NCI-H2107 treated with DMSO at 0.1 percent for 48 hours (cell line): ENCODE measurements at regions not wholly inside any gene's neighbourhood (a gene's known extent, or its start where the extent isn't known, plus 50 kb on each side); places are given as distances from the start of the nearest gene placed in this dataset.
"Not testable (repeated sequence)": the region's sequence is repeated elsewhere in the genome, so short reads cannot be mapped to it uniquely, and the experiment has no call there.

Source experiments
- DNase-seq: peaks from one replicate; lab custom pipeline; 2025; ENCODE audit not compliant: unreplicated experiment; lab: John Stamatoyannopoulos, UW

- no peak for DNase-seq
Measured at GRCh38 chr4:149048451-149049143, 606.4 kb upstream of the NR3C2 start.

DNA sequence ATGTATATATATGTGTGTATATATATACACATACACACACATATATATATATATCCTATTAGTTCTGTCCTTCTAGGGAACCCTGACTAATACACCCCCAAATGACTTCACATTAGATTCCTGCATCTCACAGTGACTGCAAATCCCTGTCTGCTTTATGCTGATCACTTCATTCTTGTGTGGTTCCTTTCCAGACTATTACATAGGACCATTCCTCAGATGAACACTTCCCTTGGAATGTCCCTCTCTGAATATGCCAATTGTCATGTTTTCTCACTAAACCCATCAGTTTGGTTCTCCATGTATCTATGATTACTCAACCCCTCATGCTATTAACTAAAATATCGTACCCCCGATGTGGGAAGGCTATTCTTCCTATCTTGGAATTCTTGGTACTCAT is 605.2 kb upstream of the NR3C2 start:
- DNase-seq: no peak

GRCh38 chr4:149045731-149046130 is 603.5 kb upstream of the NR3C2 start:
- no peak for DNase-seq

DNA sequence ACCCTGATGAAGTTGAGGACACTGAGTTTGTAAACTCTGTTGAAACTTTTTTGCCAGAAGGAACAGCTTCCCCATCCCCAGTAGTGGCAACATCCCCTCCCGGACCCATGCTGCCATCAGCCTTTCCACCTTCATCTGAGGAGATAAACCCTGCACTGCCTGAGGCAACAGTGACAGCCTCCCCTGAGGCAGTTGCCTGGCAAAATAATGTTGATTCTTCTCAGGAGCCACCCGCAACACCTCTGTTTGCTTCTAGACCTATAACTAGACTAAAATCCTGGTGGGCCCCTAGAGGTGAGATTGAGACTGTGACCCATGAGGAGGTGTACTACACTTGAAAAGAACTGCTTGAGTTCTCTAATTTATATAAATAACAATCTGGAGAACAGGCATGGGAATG is 597.6 kb upstream of the NR3C2 start:
- not testable (repeated sequence) for DNase-seq

DNA sequence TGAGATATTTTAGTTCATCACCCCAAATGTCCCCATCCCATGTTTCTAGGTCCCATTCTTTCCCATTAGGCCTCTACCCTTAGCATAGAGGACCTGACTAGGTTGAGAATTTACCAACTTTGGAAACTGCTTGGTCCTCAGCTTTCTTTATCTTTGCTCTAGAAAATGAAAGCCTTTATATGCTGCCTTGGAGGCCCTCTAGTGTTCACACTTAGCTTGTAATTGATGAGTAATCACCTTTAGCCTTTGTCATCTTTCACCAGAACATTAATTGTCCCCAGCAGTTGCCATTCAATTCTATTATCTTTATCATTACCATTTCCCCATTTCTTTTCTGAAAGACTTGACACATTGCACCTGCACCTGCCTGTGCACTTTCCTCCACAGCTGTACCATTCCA is 589.2 kb upstream of the NR3C2 start:
- DNase-seq: no peak

DNA sequence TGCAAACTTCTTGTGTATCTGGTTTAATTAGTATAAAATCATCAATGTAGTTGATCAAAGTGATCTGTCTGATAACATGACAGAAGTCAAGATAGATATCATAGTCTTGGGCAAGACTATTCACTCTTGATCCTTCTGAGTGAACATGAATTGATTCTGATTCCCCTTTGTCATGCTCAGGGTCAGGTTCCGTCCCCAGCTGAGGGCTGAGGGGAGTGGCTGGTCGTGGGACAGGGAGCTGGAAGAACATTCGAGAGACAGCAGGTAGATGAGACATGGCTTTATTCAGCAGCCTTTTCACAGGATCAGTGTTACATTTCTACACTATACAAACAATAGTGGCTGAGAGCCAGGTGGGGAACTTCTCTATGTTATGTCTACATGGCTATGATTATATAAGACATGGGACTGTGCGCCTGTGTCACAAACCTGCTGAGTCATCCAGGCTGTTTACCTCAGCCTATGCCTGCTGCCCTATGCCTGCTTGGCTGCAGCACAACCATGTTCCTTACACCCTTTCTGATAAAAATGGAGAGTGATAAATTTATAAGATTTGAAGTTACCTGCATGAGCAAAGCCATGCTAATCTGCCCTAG is 586.9 kb upstream of the NR3C2 start:
- no peak for DNase-seq

DNA sequence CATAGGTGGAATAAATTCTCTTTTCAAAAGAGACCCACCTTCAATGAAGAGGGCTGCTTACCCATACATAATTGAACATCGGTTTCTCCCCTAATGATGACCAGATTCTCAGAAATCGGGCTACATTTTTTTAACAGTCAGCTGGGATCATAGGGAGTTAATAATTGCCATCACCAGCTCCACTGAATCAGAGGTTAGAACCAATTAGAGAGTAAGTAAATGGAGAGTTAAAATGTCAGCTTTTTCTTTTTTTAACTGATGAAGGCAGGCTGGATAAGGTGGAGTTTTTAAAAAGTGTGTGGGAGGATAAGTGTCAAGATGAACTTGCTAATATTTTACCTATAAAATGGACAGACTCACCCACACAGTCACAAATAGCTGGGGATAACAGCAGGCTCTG is 584.5 kb upstream of the NR3C2 start:
- no peak for DNase-seq

DNA sequence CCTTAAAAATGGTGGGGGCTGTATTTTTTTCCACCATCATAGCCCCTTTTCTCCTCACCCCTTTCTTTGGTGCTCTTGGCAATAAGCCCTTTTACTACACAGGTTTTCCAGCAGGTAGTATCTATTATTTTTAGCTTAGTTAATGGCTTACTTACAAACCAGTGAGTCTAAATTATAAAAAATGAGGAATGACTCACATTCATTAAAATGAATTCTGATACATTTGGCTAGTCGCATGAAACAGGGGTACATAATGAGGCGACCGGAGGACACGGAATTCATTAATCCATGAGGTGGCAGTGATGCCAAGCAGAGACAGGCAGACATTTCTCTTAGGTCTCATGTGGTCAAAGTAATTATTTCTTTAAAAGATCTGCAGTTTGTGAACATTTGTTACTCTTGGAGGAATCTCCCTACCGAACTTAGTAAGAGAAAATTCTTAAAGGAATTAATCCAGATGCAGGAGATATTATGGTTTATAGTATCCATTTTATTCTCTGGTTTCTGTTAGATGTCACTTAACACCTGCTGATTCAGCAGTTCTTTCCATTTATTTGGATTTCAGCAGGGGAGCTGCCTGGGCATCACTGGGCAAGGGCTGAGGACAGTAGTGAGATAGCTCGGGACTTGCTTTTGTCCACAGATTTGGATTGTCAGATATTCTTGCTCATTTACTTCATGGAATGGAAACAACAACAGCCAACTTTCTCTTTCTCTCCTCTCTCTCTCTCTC is 575.0 kb upstream of the NR3C2 start:
- DNase-seq: no peak

- no peak for DNase-seq
Measured at GRCh38 chr4:149009223-149009622, 567.0 kb upstream of the NR3C2 start.

DNA sequence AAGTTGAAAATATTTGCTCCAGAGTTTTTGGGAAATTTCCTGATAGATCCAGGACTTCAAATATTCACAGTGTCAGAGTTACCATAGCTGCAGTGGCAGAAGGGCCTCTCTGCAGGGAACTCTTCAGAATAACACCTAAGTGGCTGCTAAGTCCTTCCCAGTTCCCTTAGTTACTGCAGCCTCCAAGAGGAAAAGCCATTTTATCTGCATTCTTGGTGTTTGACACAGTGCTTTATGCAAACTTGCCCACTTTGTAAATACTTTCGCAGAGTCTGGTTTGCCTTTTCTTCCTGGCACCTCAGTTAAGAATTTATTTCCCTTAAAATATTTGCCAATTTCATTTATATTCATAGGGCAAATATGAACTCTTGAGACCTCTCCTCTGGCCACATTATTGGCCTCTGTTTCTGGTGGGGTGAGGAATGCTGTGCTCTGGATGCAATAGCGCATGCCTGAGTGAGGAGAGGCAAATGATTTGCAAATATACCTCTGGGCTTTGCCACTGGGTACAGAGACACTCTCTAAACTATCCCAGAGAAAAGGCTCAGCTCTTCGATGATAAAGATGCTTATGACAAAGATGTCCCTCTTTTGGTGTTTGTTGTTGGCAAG is 566.3 kb upstream of the NR3C2 start:
- no peak for DNase-seq

GRCh38 chr4:149005191-149005590 is 563.0 kb upstream of the NR3C2 start:
- DNase-seq: no peak

- DNase-seq: no peak
Measured at GRCh38 chr4:148999924-149000323, 557.7 kb upstream of the NR3C2 start.

- no peak for DNase-seq
Measured at GRCh38 chr4:148998719-148999118, 556.5 kb upstream of the NR3C2 start.

GRCh38 chr4:148986951-148987350 is 544.7 kb upstream of the NR3C2 start:
- DNase-seq: no peak

DNA sequence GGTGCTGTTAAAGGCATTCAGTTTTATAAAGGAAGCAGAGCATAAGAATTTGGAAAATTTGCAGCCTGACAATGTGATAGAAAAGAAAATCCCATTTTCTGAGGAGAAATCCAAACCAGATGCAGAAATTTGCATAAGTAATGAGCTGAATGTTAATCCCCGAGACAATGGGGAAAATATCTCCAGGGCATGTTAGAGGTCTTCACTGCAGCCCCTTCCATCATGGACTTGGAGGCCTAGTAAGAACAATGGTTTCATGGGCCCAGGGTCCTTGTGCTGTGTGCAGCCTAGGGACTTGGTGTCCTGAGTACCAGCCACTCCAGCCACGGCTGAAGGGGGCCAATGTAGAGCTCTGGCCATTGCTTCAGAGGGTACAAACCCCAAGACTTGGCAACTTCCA is 542.7 kb upstream of the NR3C2 start:
- DNase-seq: no peak

- DNase-seq: no peak
Measured at GRCh38 chr4:148982200-148982599, 540.0 kb upstream of the NR3C2 start.

GRCh38 chr4:148980782-148981480 is 538.7 kb upstream of the NR3C2 start:
- DNase-seq: no peak

GRCh38 chr4:148978301-148978700 is 536.1 kb upstream of the NR3C2 start:
- no peak for DNase-seq

GRCh38 chr4:148975464-148975863 is 533.2 kb upstream of the NR3C2 start:
- no peak for DNase-seq

DNA sequence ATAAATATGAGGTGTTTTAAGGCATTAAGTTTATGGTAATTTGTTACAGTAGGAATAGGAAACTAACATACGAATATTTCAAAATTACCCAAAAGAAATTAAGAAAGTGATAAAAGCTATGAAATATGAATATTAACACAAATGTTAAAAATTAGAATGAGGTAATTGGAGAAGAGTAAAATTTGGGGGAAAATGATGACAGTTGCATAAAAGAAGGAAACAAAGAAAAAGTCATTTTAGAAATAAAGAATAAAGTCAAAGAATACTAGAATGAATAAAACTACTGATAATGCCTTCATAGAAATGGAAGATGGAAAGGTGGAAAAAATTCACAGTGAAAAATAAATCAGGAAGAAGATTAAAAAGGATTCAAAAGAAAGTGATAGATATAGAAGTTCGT is 522.9 kb upstream of the NR3C2 start:
- DNase-seq: no peak

DNA sequence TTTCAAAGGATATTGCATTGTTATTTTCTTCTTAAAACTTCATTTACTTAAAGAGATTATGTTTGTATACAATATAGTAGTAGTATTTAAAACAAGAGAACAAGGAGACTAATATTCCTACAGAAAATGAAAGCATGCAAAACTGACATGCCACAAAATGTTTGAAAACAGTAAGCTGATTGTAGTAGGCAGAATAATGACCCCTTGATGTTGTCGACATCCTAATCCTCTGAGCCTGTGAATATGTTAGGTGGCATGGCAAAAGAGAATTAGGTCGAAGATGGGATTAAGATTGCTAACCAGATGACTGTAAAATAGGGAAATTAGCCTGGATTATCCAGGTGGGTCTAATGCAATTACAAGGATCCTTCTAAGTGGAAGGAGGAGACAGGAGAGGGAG is 522.2 kb upstream of the NR3C2 start:
- DNase-seq: no peak
